ENCODE measurements at regions not wholly inside any gene's neighbourhood (a gene's known extent, or its start where the extent isn't known, plus 50 kb on each side); places are given as distances from the start of the nearest gene placed in this dataset.

- TF ChIP-seq CTCF (conservative IDR thresholded peaks at IDR 0.05; ENCODE audit: low read length) (no peak), EZH2phosphoT487 (IDR thresholded peaks at IDR 0.05; ENCODE audit: borderline replicate concordance) (no peak)
These were observed 269.1 kb upstream of the SLIT2 start for GRCh38 chr4:19982556-19982955.

Measured in Loucy (cell line).